LoVo (cell line): ENCODE measurements at regions not wholly inside any gene's neighbourhood (a gene's known extent, or its start where the extent isn't known, plus 50 kb on each side); places are given as distances from the start of the nearest gene placed in this dataset.
"Not testable (repeated sequence)": the region's sequence is repeated elsewhere in the genome, so short reads cannot be mapped to it uniquely, and the experiment has no call there.

ENCODE experiments used
- DNase-seq: peaks from one replicate; pipeline ENCODE4 v3.0.0-alpha.2; 2016; ENCODE audit warnings: low spot score

- no peak for DNase-seq
These were observed 530.4 kb upstream of the DAB2 start for GRCh38 chr5:39955156-39955555.

GRCh38 chr5:39951070-39951469, 526.3 kb upstream of the DAB2 start:
- no peak for DNase-seq

- peak; percentile 79 for DNase-seq
These were observed 524.2 kb upstream of the DAB2 start for GRCh38 chr5:39948867-39949468.

GRCh38 chr5:39948341-39948740, 523.6 kb upstream of the DAB2 start:
- no peak for DNase-seq

- no peak for DNase-seq
These were observed 522.9 kb upstream of the DAB2 start for GRCh38 chr5:39947657-39948056.

DNA sequence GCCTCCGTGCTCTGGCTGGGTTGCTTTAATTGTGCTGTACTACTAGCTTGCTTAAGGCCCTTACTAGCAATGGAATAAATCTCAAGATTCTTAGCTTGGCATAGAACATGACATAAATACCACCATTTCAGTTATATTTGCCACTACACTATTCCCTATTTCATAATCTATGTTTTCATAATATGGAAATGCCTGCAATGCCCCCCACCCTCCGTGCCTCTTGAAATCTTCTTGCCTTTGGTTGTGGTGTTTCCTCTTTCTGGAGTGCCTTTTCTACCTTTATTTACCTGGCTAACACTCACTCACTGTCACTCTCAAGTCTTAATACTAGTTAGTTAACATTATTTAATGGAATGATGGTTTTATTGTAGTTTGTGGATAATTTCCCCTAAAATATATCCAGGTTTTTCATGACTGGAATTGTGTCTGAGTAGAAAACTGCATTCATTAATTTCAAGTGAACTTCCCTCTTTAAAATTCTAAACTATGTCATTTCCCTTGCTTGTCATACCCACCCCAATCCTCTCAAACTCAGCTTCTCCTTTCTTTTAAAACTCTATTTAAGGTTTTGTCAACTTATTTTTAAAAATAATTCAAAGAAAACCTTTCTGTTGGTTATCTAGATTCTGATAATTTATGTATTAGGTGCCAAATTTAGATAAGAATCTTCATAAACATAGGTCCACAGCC, 521.7 kb upstream of the DAB2 start:
- no peak for DNase-seq

DNA sequence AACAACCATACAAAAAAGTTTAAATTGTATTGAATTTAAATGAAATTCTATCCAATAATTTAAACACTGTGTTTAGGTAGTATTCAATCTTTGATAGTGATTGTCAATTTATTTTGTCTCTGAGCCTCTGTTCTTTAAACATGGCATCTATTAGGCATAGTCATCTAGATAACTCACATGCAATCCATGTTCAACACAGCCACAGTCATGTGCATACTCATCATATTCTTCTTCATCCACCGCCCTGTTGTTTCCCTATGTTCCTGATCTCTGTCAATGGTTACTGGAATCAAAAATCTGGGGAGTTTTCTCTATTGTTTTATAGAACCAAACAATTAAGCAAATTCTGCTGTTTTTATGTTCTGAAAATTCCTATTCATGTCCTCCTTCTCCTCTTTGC, 521.1 kb upstream of the DAB2 start:
- no peak for DNase-seq

DNA sequence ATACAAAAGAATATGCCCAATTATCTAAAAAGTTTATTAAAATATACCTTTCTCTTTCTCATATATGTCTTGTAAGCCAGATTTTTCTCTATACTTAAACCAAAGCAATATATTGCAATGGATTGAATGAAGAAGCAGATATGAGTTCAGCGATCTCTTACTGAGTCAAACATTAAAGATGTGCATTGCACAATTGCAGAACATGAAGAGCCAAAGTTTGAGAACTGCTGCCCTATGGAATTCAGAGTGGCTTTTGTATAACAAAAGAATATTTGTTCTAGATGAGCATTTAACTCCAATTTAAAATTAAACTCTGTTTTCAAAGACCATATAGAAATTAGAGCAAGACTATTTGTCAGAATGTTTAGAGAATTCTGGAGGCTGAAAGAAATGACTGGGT, 519.0 kb upstream of the DAB2 start:
- DNase-seq, result no peak

- no peak for DNase-seq
These were observed 517.8 kb upstream of the DAB2 start for GRCh38 chr5:39942606-39943005.

DNA sequence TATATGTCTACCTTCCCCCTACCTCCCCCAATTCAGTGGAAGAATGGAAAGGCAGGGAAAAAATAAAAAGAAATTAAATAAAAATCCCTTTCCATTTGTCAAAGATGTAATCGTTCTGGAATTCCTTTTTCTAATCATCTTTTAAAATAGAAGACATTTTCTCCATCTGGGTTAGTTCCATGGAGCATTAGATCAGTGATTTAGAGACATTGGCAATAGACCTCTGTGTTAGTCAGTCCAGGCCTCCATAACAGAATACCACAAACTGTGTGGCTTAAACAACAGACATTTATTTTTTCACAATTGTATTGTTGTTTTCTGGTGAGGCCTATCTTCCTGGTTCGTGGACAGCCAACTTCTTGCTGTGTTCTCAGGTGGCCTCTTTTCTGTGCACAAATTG, 516.6 kb upstream of the DAB2 start:
- DNase-seq, result no peak

GRCh38 chr5:39934830-39935229, 510.1 kb upstream of the DAB2 start:
- no peak for DNase-seq

DNA sequence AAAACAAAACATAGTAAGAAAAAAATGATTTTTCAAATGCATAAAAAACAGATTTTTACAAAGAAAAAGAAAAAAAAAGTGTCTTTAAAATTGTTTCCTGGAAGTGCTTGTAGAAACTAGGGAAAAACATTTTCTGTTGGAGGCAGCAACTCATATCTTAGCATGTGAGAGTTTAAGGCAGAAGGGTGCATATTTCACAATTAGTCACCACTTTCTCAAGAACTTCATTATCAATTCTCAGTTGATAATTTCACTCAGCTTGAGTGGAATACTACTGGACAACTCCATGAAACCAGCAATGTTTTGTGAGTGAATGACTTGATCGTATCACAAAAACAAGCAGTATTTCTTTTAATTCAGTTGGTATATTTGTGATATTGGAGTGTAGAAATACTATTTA, 508.3 kb upstream of the DAB2 start:
- no peak for DNase-seq

DNA sequence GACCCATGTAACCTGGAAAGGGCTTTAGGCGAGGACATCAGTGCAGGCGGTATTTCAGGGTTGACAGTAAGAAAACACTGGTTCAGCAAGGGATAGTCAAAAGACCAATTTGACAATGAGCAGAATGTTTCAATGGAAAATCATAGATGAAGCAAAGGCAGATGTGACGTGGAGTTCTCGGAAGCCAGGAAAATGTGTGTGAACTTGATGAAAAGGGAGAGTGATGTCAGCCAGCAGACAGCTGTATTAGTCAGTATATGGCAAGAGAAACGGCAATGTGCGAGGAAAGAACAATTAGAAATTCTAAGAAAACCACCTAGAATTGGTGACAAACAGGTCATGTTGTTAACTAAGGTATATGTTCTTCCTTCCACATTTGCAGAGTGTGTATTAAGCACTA, 503.9 kb upstream of the DAB2 start:
- no peak for DNase-seq

DNA sequence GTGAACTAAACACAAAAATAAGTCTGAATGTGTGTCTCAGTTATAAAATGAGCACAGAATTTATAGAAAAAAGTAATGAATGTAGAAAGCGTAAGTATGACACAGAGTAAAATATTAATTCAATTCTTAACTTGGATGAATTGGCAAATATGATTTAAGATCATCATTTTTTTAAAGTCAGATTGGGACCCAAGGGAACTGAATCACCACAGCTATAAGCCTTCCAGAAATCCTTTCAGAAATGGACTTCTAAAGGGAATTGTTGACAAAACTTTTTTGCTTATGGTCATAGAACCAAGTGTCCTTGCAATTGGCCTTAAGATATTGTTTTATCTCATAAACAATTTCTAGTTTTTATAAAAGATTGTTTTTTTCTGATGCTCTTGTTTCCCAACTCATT, 495.1 kb upstream of the DAB2 start:
- no peak for DNase-seq

- DNase-seq, result no peak
These were observed 488.1 kb upstream of the DAB2 start for GRCh38 chr5:39912906-39913305.

DNA sequence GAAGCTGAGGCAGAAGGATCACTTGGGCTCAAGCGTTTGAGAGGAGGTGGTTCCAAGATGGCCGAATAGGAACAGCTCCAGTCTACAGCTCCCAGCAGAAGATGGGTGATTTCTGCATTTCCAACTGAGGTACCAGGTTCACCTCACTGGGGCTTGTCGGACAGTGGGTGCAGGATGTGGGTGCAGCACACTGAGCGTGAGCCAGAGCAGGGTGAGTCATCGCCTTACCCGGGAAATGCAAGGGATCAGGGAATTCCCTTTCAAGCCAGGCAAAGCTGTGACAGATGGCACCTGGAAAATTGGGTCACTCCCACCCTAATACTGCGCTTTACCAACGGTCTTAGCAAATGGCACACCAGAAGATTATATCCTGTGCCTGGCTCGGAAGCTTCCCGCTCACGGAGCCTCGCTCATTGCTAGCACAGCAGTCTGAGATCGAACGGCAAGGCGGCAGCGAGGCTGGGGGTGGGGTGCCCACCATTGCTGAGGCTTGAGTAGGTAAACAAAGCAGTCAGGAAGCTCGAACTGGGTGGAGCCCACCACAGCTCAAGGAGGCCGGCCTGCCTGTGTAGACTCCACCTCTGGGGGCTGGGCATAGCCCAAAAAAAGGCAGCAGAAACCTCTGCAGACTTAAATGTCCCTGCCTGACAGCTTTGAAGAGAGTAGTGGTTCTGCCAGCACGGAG, 482.6 kb upstream of the DAB2 start:
- DNase-seq, result not testable (repeated sequence)

- DNase-seq, result no peak
These were observed 481.4 kb upstream of the DAB2 start for GRCh38 chr5:39906146-39906545.

DNA sequence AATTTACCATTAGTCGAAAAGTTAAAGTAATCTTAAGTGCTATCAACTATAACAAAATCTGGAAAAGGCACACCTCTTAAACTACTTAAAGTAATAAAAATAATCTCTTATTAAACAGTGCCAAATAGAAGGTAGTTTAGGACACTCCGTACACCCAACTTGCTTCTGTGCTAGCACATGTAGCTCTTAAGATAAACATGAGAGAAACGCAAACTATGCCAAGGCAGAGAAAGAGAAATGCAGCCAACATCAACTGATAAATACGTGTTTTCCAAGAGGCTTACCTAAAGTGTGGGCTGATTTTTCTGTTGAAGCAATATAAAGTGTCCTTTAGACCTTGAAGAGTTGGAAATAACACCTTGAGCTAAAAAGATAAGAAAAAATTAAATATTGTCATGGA, 480.6 kb upstream of the DAB2 start:
- DNase-seq, result no peak

- no peak for DNase-seq
These were observed 477.8 kb upstream of the DAB2 start for GRCh38 chr5:39902626-39903025.

- no peak for DNase-seq
These were observed 474.0 kb upstream of the DAB2 start for GRCh38 chr5:39898731-39899130.

DNA sequence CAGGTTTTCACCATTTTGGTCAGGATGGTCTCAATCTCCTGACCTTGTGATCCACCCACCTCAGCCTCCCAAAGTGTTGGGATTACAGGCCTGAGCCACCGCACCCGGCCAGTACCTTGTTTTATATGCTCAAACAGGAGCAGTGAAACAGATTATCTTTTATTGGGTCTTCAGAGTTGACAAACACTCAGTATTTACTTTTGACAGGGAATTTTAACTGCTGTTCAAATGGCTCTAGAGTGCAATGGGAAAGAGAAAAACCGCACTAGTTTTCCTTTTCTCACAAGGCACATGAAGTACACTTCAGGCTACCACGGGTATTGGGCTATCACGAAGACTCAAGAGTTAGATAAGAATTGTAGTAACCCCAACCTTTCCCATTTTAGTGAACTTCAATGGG, 471.9 kb upstream of the DAB2 start:
- no peak for DNase-seq

- DNase-seq, result no peak
These were observed 471.3 kb upstream of the DAB2 start for GRCh38 chr5:39896104-39896503.

DNA sequence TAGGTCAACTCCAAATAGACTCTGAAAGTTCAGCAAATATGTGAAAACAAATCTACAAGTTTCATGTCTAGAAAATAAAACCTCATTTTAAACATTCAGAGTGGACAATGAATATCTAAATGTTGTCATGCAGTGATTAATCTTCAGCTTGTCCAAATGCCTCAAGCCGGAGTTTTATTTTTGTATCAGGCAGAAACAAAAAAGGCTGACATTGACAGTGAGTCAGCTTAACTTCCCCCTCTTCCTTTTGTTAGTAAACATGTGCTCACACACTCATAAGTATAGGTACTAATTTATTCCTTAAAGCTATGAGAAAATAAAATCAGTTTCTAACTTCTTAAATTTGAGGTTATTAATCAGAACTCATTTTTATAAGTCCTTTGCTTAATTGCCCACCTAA, 467.9 kb upstream of the DAB2 start:
- no peak for DNase-seq

GRCh38 chr5:39891376-39891775, 466.6 kb upstream of the DAB2 start:
- DNase-seq, result no peak
